ENCODE measurements at regions not wholly inside any gene's neighbourhood (a gene's known extent, or its start where the extent isn't known, plus 50 kb on each side); places are given as distances from the start of the nearest gene placed in this dataset.
"Not testable (repeated sequence)": the region's sequence is repeated elsewhere in the genome, so short reads cannot be mapped to it uniquely, and the experiment has no call there.

- DNase-seq = no peak
Observed at GRCh38 chr2:215644233-215644897, 208.5 kb upstream of the FN1 start.

DNA sequence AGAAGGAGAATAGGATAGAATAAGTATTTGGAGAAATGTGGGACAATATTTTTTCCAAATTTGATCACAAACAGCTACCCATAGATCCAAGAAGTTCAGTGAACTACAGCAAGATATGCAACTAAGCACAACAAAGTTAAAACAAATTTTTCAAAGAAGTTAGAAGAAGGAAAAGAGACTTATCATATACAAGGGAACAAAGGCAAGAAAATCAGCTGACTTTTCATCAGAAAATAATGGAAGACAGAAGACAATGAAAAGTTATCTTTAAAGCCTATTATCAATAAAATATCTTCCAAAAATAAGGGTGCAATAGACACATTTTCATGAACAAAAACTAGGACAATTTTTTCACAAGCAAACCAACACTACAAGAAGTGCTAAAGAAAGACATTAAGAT, 202.8 kb upstream of the FN1 start:
- no peak for DNase-seq

DNA sequence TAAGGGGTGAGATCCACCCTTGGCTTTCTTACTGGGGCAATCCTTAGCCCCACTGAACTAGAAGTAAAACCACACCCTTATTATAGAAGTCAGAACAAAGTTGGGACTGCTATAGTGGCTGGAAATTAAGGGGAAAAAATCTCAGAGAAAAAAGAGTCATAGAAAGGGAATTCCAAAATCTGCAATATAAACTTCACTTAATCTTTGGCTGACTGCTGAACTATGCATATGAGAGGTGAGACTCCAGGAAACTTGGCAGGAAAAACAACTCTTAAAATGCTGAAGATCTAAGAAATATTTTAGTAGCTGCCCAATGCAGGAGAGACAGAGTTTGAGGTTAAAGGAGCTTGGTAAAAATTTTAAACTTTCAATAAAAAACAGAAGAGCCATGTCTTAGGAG, 201.8 kb upstream of the FN1 start:
- no peak for DNase-seq

DNA sequence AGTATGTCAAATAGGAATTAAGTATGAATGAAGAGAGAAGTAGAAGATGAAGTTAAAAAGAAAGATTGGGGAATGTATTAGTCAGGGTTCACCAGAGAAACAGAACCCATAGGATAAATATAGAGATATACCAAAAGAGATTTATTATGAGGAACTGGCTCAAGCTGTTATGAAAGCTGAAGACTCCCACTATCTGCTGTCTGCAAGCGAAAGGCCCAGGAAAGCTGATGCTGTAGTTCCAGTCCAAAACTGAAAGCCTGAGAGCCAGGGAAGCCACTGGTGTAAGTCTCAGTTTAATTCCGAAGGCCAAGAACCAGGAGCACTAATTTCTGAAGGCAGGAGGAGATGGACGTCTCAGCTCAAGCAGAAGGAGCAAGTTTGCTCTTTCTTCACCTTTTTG, 200.9 kb upstream of the FN1 start:
- no peak for DNase-seq

- no peak for DNase-seq
Observed at GRCh38 chr2:215635788-215636139, 199.9 kb upstream of the FN1 start.

- DNase-seq = no peak
Observed at GRCh38 chr2:215635071-215635787, 199.4 kb upstream of the FN1 start.

DNA sequence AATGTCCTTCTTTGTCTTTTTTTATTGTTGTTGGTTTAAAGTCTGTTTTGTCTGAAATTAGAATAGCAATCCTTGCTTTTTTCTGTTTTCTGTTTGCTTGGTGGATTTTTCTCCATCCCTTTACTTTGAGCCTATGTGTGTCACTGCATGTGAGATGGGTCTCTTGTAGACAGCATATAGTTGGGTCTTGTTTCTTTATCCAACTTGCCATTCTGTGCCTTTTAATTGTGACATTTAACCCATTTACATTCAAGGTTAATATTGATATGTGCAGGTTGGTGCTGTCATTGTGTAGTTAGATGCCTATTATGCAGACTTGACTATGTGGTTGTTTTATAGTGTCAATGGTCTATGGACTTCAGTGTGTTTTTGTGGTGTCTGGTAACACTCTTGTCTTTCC, 197.5 kb upstream of the FN1 start:
- DNase-seq = no peak

DNA sequence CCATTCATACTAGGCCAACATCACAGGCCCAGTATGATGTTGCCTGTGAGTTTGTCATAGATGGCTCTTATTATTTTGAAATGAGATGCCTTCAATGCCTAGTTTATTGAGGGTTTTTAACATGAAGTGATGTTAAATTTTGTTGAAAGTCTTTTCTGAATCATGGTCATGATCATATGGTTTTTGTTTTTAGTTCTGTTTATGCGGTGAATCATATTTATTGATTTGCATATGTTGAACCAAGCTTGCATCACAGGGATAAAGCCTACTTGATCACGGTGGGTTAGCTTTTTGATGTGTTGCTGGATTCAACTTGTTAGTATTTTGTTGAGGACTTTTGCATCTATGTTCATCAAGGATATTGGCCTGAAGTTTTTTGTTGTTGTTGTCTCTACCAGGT, 195.8 kb upstream of the FN1 start:
- no peak for DNase-seq

DNA sequence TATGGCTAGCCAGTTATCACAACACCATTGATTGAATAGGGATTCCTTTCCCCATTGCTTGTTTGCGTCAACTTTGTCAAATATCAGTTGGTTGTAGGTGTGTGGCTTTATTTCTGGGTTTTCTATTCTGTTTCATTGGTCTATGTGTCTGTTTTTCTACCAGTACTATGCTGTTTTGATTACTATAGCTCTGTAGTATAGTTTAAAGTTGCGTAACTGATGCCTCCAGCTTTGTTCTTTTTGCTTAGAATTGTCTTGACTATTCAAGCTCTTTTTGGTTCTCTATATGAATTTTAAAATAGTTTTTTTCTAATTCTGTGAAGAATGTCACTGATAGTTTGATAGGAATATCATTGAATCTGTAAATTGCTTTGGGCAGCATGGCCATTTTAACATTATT, 194.9 kb upstream of the FN1 start:
- DNase-seq = not testable (repeated sequence)

DNA sequence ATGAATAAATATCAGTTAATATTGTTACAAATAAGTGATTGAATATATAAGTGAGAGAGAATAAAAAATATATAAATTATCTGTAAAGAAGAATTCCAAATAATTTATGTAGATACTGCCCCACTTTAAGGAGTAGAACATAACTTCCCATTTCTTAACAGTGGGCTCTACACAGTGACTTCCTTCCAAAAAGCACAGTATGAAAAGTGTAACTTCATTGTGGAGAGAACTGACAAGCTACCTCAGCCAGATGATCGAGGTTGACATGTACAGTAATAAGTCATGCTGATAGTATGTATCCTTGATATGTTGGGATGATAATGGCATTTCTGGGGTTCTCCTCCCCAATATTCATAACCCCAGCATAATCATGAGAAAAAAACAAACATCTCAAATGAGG, 191.9 kb upstream of the FN1 start:
- no peak for DNase-seq

- DNase-seq = no peak
Observed at GRCh38 chr2:215626812-215627281, 191.0 kb upstream of the FN1 start.

- no peak for DNase-seq
Observed at GRCh38 chr2:215626063-215626462, 190.2 kb upstream of the FN1 start.

GRCh38 chr2:215625207-215625606, 189.3 kb upstream of the FN1 start:
- no peak for DNase-seq

DNA sequence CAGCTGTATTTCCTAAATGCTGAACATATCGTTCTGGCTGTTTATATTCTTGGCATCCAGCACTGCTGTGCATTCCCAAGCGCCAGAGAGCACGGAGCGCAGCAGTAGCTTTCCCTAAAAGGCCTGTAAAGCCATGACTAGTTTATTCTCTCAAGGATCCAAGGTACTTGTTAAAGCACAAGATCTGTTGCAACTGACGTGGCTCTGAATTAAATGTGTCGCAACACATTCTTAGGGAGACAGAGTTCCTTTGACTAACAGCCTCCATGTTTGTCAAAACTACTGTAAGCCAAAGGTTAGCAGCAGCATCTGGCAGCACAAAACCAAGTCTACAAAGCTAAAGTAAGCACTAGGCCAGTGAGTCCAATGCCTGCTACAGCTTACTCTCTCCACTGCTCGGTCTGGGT, 188.6 kb upstream of the FN1 start:
- no peak for DNase-seq

DNA sequence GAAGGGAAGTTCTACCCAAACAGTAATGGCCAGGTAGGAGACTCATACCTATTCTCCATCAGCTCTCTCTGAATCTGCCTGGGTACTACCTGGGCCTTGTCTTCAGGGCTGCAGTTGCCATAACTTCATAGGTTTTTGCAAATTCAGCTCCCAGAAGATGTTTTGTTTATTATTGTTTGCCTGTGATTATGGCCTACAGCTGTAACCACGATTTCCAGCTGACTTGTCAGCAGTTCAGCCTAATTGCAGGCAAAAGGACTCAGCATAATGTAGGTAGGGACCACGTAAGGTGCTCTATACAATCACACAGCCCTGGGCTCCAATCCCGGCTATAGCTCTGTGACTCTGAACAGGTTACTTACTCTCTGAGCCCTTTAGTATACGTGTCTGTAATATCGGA, 187.0 kb upstream of the FN1 start:
- DNase-seq = no peak

- no peak for DNase-seq
Observed at GRCh38 chr2:215621381-215621780, 185.5 kb upstream of the FN1 start.

DNA sequence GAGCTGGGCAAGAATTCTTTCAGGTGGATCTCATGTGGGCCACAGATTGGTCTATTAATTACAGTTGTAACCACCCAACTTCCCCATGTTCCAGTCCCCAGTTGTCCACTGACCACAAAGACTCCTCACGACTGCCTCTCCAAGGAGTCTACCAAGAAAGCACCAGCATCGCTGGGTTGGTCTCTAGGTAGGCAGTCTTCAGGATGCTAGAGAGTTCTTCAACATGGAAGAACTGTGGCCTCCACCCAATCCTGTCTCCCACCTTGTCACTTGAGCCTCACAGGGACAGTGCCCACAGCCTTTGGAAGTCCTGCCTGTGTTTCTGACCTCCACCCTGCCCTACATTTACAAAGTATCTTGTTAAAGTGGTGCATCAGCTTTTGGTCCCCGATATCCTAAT, 184.7 kb upstream of the FN1 start:
- DNase-seq = no peak

- DNase-seq = no peak
Observed at GRCh38 chr2:215619989-215620388, 184.1 kb upstream of the FN1 start.

GRCh38 chr2:215619022-215619958, 183.4 kb upstream of the FN1 start:
- DNase-seq = no peak

- DNase-seq = no peak
Observed at GRCh38 chr2:215618145-215618544, 182.3 kb upstream of the FN1 start.

- no peak for DNase-seq
Observed at GRCh38 chr2:215617060-215617824, 181.4 kb upstream of the FN1 start.

GRCh38 chr2:215615803-215616174, 179.9 kb upstream of the FN1 start:
- no peak for DNase-seq

All from NCI-H1048 (cell line).